ENCODE measurements at regions not wholly inside any gene's neighbourhood (a gene's known extent, or its start where the extent isn't known, plus 50 kb on each side); places are given as distances from the start of the nearest gene placed in this dataset.

- peaks cover 0 to 7% (median 0%) of the 10 kb centered on the region in 4 donors for H3K4me1 ChIP-seq (ENCODE audit: control insufficient read depth in 4 of 4, insufficient read depth in 4 of 4, low read length in 3 of 4)
- TF ChIP-seq SP1 (IDR thresholded peaks at IDR 0.05) (no peak), CTCF (IDR thresholded peaks at IDR 0.05; ENCODE audit: low read depth, low read length, missing input control) (no peak)
- no peak overlapping the region for H3K4me3 ChIP-seq (ENCODE audit: low read depth in 1 of 3, low read length in 3 of 3)
- H3K27me3 ChIP-seq (ENCODE audit: control insufficient read depth in 4 of 4, insufficient read depth in 4 of 4, low read length in 3 of 4), result no peaks in the 10 kb centered on the region
- H3K27ac ChIP-seq (ENCODE audit: low read depth in 1 of 2, low read length in 2 of 2), result no peak overlapping the region
- no peaks in the 10 kb centered on the region for H3K36me3 ChIP-seq (ENCODE audit: control insufficient read depth in 4 of 4, insufficient read depth in 3 of 4, low read depth in 1 of 4, low read length in 3 of 4)
- 35% methylated on average over 2 of the region's 2 CpGs for whole genome bisulfite sequencing
- H3K9ac ChIP-seq (ENCODE audit: low read depth in 1 of 2, low read length in 2 of 2), result no peak overlapping the region
- no peaks in the 10 kb centered on the region for H3K9me3 ChIP-seq (ENCODE audit: control insufficient read depth in 4 of 4, low read length in 3 of 4)
- DNase-seq (ENCODE audit: low spot score), result no peak
These were observed 51.5 kb upstream of the ZNF644 start for GRCh38 chr1:91073299-91073698.

GRCh38 chr1:91071838-91072237 is 50.0 kb upstream of the ZNF644 start:
- Histone ChIP-seq H3K9ac (ENCODE audit: low read depth in 1 of 2, low read length in 2 of 2) (no peak overlapping the region), H3K27me3 (ENCODE audit: control insufficient read depth in 4 of 4, insufficient read depth in 4 of 4, low read length in 3 of 4) (no peaks in the 10 kb centered on the region), H3K9me3 (ENCODE audit: control insufficient read depth in 4 of 4, low read length in 3 of 4) (no peaks in the 10 kb centered on the region), H3K4me3 (ENCODE audit: low read depth in 1 of 3, low read length in 3 of 3) (no peak overlapping the region), H3K27ac (ENCODE audit: low read depth in 1 of 2, low read length in 2 of 2) (no peak overlapping the region), H3K4me1 (ENCODE audit: control insufficient read depth in 4 of 4, insufficient read depth in 4 of 4, low read length in 3 of 4) (peaks cover 0 to 7% (median under 1%) of the 10 kb centered on the region in 4 donors), H3K36me3 (ENCODE audit: control insufficient read depth in 4 of 4, insufficient read depth in 3 of 4, low read depth in 1 of 4, low read length in 3 of 4) (no peaks in the 10 kb centered on the region)
- WGBS, result 96% methylated on average over 5 of the region's 5 CpGs
- no peak for TF ChIP-seq MAX (IDR thresholded peaks at IDR 0.05)
- TF ChIP-seq RAD21 (IDR thresholded peaks at IDR 0.05), result no peak
- TF ChIP-seq RXRA (IDR thresholded peaks at IDR 0.05), result no peak
- no peak for TF ChIP-seq ATF3 (IDR thresholded peaks at IDR 0.05)
- no peak for TF ChIP-seq NR2F2 (IDR thresholded peaks at IDR 0.05)
- DNase-seq (ENCODE audit: low spot score), result no peak

Measured in liver (tissue), 8 donors.